Testis (tissue), 2 donors: ENCODE measurements at regions not wholly inside any gene's neighbourhood (a gene's known extent, or its start where the extent isn't known, plus 50 kb on each side); places are given as distances from the start of the nearest gene placed in this dataset.

Experiments
- POLR2A ChIP-seq: fragments of 450-650 bp; IDR thresholded peaks from one replicate; pipeline ENCODE4 v1.6.1; 2017; ENCODE audit warnings: antibody characterized with exemption, mild to moderate bottlenecking, moderate library complexity
- TF ChIP-seq, protein P1 (sequence below), 3 experiments: fragments of 450-650 bp in 2 of 3; fragments of 200-600 bp in 1 of 3; sonication (generic) in 1 of 3; IDR thresholded peaks; one replicate each; pipeline ENCODE4 v1.5.1; 2016 to 2019; ENCODE audit warnings: antibody characterized with exemption in 3 of 3, mild to moderate bottlenecking in 2 of 3, moderate library complexity in 1 of 3

DNA sequence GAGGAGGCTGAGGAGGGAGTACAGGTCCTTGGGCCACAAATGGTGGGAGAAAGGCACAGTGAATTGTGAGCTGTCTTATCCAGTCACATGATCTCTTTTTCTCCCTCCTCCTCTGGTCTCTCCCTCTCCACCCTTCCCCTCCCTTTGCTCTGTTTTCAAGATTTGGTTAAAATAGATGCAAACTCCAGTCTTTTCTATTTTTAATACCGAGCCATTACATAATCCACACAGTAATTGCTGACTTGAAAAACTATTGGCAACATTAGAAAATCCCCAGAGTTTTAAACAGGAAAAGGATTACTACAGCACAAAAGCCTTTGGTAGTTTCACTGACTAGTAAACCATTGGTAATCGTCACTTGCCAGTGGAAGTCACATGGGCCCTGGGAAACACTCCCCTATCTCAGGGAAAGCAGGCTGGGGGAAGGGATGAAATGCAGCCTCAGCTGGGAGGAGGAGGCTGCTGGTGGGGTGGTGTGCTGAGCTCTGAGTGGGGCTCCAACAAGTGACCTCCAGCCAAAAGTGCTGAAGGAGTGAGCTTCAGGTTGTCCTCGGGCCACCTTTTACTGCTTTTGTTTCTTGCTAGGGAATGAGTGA is 57.4 kb upstream of the PCBP1 start:
- TF ChIP-seq, protein P1, sequence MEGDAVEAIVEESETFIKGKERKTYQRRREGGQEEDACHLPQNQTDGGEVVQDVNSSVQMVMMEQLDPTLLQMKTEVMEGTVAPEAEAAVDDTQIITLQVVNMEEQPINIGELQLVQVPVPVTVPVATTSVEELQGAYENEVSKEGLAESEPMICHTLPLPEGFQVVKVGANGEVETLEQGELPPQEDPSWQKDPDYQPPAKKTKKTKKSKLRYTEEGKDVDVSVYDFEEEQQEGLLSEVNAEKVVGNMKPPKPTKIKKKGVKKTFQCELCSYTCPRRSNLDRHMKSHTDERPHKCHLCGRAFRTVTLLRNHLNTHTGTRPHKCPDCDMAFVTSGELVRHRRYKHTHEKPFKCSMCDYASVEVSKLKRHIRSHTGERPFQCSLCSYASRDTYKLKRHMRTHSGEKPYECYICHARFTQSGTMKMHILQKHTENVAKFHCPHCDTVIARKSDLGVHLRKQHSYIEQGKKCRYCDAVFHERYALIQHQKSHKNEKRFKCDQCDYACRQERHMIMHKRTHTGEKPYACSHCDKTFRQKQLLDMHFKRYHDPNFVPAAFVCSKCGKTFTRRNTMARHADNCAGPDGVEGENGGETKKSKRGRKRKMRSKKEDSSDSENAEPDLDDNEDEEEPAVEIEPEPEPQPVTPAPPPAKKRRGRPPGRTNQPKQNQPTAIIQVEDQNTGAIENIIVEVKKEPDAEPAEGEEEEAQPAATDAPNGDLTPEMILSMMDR (IDR thresholded peaks at IDR 0.05), result no peak
- TF ChIP-seq POLR2A, result no peak
